Activated CD4-positive, alpha-beta T cell treated with anti-CD3 and anti-CD28 coated beads, Interleukin-2, amount 10 ng/mL, durations not matched to agents 24 days and 14 days (primary cell): ENCODE measurements at regions not wholly inside any gene's neighbourhood (a gene's known extent, or its start where the extent isn't known, plus 50 kb on each side); places are given as distances from the start of the nearest gene placed in this dataset.

Experiments
- DNase-seq: peaks from one replicate; pipeline ENCODE4 v3.0.0; 2022
- H3K27ac Mint-ChIP-seq: one replicate; pipeline ENCODE4 v1.8.0; 2022; ENCODE audit warnings: mild to moderate bottlenecking, mixed read lengths
- H3K27me3 Mint-ChIP-seq: one replicate; pipeline ENCODE4 v1.8.0; 2022; ENCODE audit warnings: mixed read lengths
- H3K36me3 Mint-ChIP-seq: one replicate; pipeline ENCODE4 v1.8.0; 2022; ENCODE audit warnings: low read depth, mild to moderate bottlenecking, mixed read lengths
- H3K4me1 Mint-ChIP-seq: one replicate; pipeline ENCODE4 v1.8.0; 2021; ENCODE audit warnings: mixed read lengths
- H3K4me3 Mint-ChIP-seq: one replicate; pipeline ENCODE4 v1.8.0; 2022; ENCODE audit warnings: mild to moderate bottlenecking, moderate library complexity, mixed read lengths
- H3K9me3 Mint-ChIP-seq: one replicate; pipeline ENCODE4 v1.8.0; 2021; ENCODE audit warnings: mixed read lengths
- intact Hi-C: fragments of 100-400 bp; cut with micrococcal nuclease; formaldehyde crosslinking; loops from one replicate; pipeline ENCODE4 v1.15.1; 2023

- Mint-ChIP-seq H3K27me3 (no peaks in the 10 kb centered on the region), H3K4me3 (no peak overlapping the region), H3K9me3 (peaks cover 12% of the 10 kb centered on the region), H3K27ac (no peak overlapping the region), H3K4me1 (peaks cover 8% of the 10 kb centered on the region), H3K36me3 (no peaks in the 10 kb centered on the region)
- DNase-seq = no peak
- intact Hi-C loops = no loop called here
These were observed 567.4 kb downstream of the FGF9 start for GRCh38 chr13:22238269-22238668.

GRCh38 chr13:22240716-22241115 lies 569.8 kb downstream of the FGF9 start:
- H3K27me3 Mint-ChIP-seq = no peaks in the 10 kb centered on the region
- no peak overlapping the region for H3K27ac Mint-ChIP-seq
- H3K9me3 Mint-ChIP-seq = peaks cover 12% of the 10 kb centered on the region
- no peak overlapping the region for H3K4me3 Mint-ChIP-seq
- DNase-seq = no peak
- intact Hi-C loops = no loop called here
- H3K36me3 Mint-ChIP-seq = no peaks in the 10 kb centered on the region
- H3K4me1 Mint-ChIP-seq = peaks cover 5% of the 10 kb centered on the region

- peaks cover 12% of the 10 kb centered on the region for H3K9me3 Mint-ChIP-seq
- no peaks in the 10 kb centered on the region for H3K27me3 Mint-ChIP-seq
- no peaks in the 10 kb centered on the region for H3K36me3 Mint-ChIP-seq
- no peak overlapping the region for H3K4me3 Mint-ChIP-seq
- DNase-seq = no peak
- no peaks in the 10 kb centered on the region for H3K4me1 Mint-ChIP-seq
- no peak overlapping the region for H3K27ac Mint-ChIP-seq
- intact Hi-C loops = no loop called here
These were observed 572.7 kb downstream of the FGF9 start for GRCh38 chr13:22243469-22244163.

- no peaks in the 10 kb centered on the region for H3K4me1 Mint-ChIP-seq
- no peak overlapping the region for H3K27ac Mint-ChIP-seq
- no peak overlapping the region for H3K4me3 Mint-ChIP-seq
- intact Hi-C loops = no loop called here
- H3K27me3 Mint-ChIP-seq = no peaks in the 10 kb centered on the region
- DNase-seq = no peak
- H3K9me3 Mint-ChIP-seq = no peaks in the 10 kb centered on the region
- no peaks in the 10 kb centered on the region for H3K36me3 Mint-ChIP-seq
These were observed 581.5 kb downstream of the FGF9 start for GRCh38 chr13:22252281-22252830.

GRCh38 chr13:22253107-22253506 lies 582.2 kb downstream of the FGF9 start:
- H3K9me3 Mint-ChIP-seq = no peaks in the 10 kb centered on the region
- no peaks in the 10 kb centered on the region for H3K36me3 Mint-ChIP-seq
- H3K4me3 Mint-ChIP-seq = no peak overlapping the region
- DNase-seq = no peak
- no peaks in the 10 kb centered on the region for H3K4me1 Mint-ChIP-seq
- no peaks in the 10 kb centered on the region for H3K27me3 Mint-ChIP-seq
- intact Hi-C loops = no loop called here
- H3K27ac Mint-ChIP-seq = no peak overlapping the region

GRCh38 chr13:22256111-22256639 lies 585.3 kb downstream of the FGF9 start:
- no peaks in the 10 kb centered on the region for H3K27me3 Mint-ChIP-seq
- H3K9me3 Mint-ChIP-seq = no peaks in the 10 kb centered on the region
- H3K4me1 Mint-ChIP-seq = no peaks in the 10 kb centered on the region
- no peak for DNase-seq
- no peaks in the 10 kb centered on the region for H3K36me3 Mint-ChIP-seq
- H3K27ac Mint-ChIP-seq = no peak overlapping the region
- no peak overlapping the region for H3K4me3 Mint-ChIP-seq
- intact Hi-C loops = no loop called here

GRCh38 chr13:22262001-22262885 lies 591.4 kb downstream of the FGF9 start:
- Mint-ChIP-seq H3K36me3 (no peaks in the 10 kb centered on the region), H3K9me3 (no peaks in the 10 kb centered on the region), H3K4me3 (no peak overlapping the region), H3K27me3 (no peaks in the 10 kb centered on the region), H3K4me1 (no peaks in the 10 kb centered on the region), H3K27ac (no peak overlapping the region)
- intact Hi-C loops = no loop called here
- DNase-seq = no peak

GRCh38 chr13:22263185-22263584 lies 592.3 kb downstream of the FGF9 start:
- Mint-ChIP-seq H3K36me3 (no peaks in the 10 kb centered on the region), H3K9me3 (no peaks in the 10 kb centered on the region), H3K27me3 (no peaks in the 10 kb centered on the region), H3K27ac (no peak overlapping the region), H3K4me1 (no peaks in the 10 kb centered on the region), H3K4me3 (no peak overlapping the region)
- intact Hi-C loops = no loop called here
- no peak for DNase-seq

- no peak for DNase-seq
- H3K9me3 Mint-ChIP-seq = no peaks in the 10 kb centered on the region
- no peaks in the 10 kb centered on the region for H3K4me1 Mint-ChIP-seq
- H3K27me3 Mint-ChIP-seq = no peaks in the 10 kb centered on the region
- intact Hi-C loops = no loop called here
- no peak overlapping the region for H3K27ac Mint-ChIP-seq
- H3K4me3 Mint-ChIP-seq = no peak overlapping the region
- no peaks in the 10 kb centered on the region for H3K36me3 Mint-ChIP-seq
These were observed 594.7 kb downstream of the FGF9 start for GRCh38 chr13:22265563-22265962.

- Mint-ChIP-seq H3K9me3 (no peaks in the 10 kb centered on the region), H3K36me3 (no peaks in the 10 kb centered on the region), H3K27ac (no peak overlapping the region), H3K4me3 (no peak overlapping the region), H3K27me3 (no peaks in the 10 kb centered on the region), H3K4me1 (no peaks in the 10 kb centered on the region)
- intact Hi-C loops = loop anchor here (10.0 kb wide), 1 partner anchor 206 kb away; no protein-coding TSS in a partner anchor
- no peak for DNase-seq
These were observed 600.0 kb downstream of the FGF9 start for GRCh38 chr13:22270881-22271280.

- Mint-ChIP-seq H3K27ac (no peak overlapping the region), H3K27me3 (no peaks in the 10 kb centered on the region), H3K9me3 (no peaks in the 10 kb centered on the region), H3K4me3 (no peak overlapping the region), H3K36me3 (no peaks in the 10 kb centered on the region), H3K4me1 (no peaks in the 10 kb centered on the region)
- intact Hi-C loops = loop anchor here (10.0 kb wide), 1 partner anchor 207 kb away; no protein-coding TSS in a partner anchor
- no peak for DNase-seq
These were observed 601.0 kb downstream of the FGF9 start for GRCh38 chr13:22271903-22272302.

- Mint-ChIP-seq H3K4me3 (no peak overlapping the region), H3K27ac (no peak overlapping the region), H3K4me1 (no peaks in the 10 kb centered on the region), H3K27me3 (no peaks in the 10 kb centered on the region), H3K36me3 (no peaks in the 10 kb centered on the region), H3K9me3 (no peaks in the 10 kb centered on the region)
- intact Hi-C loops = loop anchor here (10.0 kb wide), 1 partner anchor 211 kb away; no protein-coding TSS in a partner anchor
- DNase-seq = no peak
These were observed 604.5 kb downstream of the FGF9 start for GRCh38 chr13:22275393-22275792.

- Mint-ChIP-seq H3K4me1 (no peaks in the 10 kb centered on the region), H3K27me3 (no peaks in the 10 kb centered on the region), H3K27ac (no peak overlapping the region), H3K4me3 (no peak overlapping the region), H3K36me3 (no peaks in the 10 kb centered on the region), H3K9me3 (no peaks in the 10 kb centered on the region)
- intact Hi-C loops = loop anchor here (10.0 kb wide), 1 partner anchor 212 kb away; no protein-coding TSS in a partner anchor
- no peak for DNase-seq
These were observed 605.7 kb downstream of the FGF9 start for GRCh38 chr13:22276616-22277015.
